Astrocyte of the spinal cord (primary cell): ENCODE measurements at regions not wholly inside any gene's neighbourhood (a gene's known extent, or its start where the extent isn't known, plus 50 kb on each side); places are given as distances from the start of the nearest gene placed in this dataset.

Experiments
- DNase-seq: peaks from one replicate; pipeline ENCODE4 v3.0.0; 2011; ENCODE audit warnings: low read depth, low spot score
- H3K4me3 ChIP-seq: 2 replicates; pipeline ENCODE4 v1.5.1; 2011; ENCODE audit warnings: low read depth, mild to moderate bottlenecking, low read length, moderate library complexity
- CTCF ChIP-seq: IDR thresholded peaks from 2 replicates; pipeline ENCODE4 v1.5.1; 2012; ENCODE audit warnings: low read depth, mild to moderate bottlenecking, low read length, inconsistent platforms
- in situ Hi-C: cut with HindIII; loops from 2 replicates; pipeline ENCODE4 v1.10.0; 2017; ENCODE audit warnings: low sequenced_read_pairs

- no peak for DNase-seq
Measured at GRCh38 chr2:21793461-21793860, 669.7 kb downstream of the TDRD15 start.

GRCh38 chr2:21794611-21795010 is 670.8 kb downstream of the TDRD15 start:
- in situ Hi-C loops, result no loop called here
- no peak overlapping the region for H3K4me3 ChIP-seq
- TF ChIP-seq CTCF, result no peak
- DNase-seq, result no peak

More at GRCh38 chr2:21793461-21793860, 669.7 kb downstream of the TDRD15 start:
- TF ChIP-seq CTCF, result no peak
- H3K4me3 ChIP-seq, result no peak overlapping the region
- in situ Hi-C loops, result no loop called here

- TF ChIP-seq CTCF, result no peak
- in situ Hi-C loops, result no loop called here
- H3K4me3 ChIP-seq, result no peak overlapping the region
- no peak for DNase-seq
Measured at GRCh38 chr2:21800356-21800755, 676.6 kb downstream of the TDRD15 start.

GRCh38 chr2:21803550-21803949 is 679.8 kb downstream of the TDRD15 start:
- in situ Hi-C loops, result no loop called here
- no peak for TF ChIP-seq CTCF
- no peak for DNase-seq
- H3K4me3 ChIP-seq, result no peak overlapping the region

GRCh38 chr2:21804151-21804550 is 680.4 kb downstream of the TDRD15 start:
- no peak for DNase-seq

GRCh38 chr2:21811541-21811940 is 687.8 kb downstream of the TDRD15 start:
- in situ Hi-C loops, result no loop called here
- TF ChIP-seq CTCF, result no peak
- no peak overlapping the region for H3K4me3 ChIP-seq
- DNase-seq, result no peak

More at GRCh38 chr2:21804151-21804550, 680.4 kb downstream of the TDRD15 start:
- in situ Hi-C loops, result no loop called here
- no peak overlapping the region for H3K4me3 ChIP-seq
- TF ChIP-seq CTCF, result no peak

GRCh38 chr2:21812766-21813165 is 689.0 kb downstream of the TDRD15 start:
- TF ChIP-seq CTCF, result no peak
- no peak overlapping the region for H3K4me3 ChIP-seq
- no peak for DNase-seq
- in situ Hi-C loops, result no loop called here
